ENCODE measurements at regions not wholly inside any gene's neighbourhood (a gene's known extent, or its start where the extent isn't known, plus 50 kb on each side); places are given as distances from the start of the nearest gene placed in this dataset.

DNA sequence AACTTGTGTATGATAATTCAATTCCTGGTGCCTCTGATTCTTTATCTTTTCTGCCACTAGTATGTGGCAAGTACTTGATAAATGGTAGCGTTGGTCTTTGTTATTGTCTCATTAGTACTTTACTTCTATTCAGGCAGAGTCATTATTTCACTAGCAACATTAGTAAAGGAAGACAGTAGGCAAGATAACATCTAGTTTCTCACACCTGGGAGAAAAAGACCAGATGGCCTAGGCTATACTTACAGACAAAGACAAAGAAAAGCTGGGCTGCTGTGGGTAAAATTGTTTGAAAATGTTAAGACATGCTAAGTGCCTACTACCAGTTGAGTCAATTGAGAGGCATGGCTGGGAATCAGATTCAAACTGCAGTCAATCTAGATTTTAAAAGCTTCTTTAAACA is 198.7 kb upstream of the CMC1 start:
- Histone ChIP-seq H3K4me1 (no peaks in the 10 kb centered on the region), H3K27ac (no peak overlapping the region)
- 58 to 71% (median 69%) methylated on average over 1 of the region's 1 CpG for WGBS, 3 donors

DNA sequence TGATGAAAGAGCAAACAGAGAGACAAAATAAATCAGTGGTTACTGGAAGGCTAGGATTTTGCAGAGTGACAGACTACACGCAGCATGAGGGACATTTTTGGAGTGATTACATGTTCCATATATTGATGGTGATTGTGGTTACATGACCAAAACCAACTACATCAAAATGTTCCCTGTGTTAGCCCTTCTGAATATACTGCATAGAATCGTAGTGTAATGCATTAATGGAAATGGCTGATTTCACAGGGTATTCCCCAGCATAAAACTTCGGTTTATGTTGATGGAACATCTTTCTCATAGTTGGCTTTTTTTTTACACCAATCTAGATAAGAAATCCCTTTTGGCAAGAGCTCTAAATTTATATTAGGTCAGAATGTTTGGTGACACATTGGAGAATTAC is 191.3 kb upstream of the CMC1 start:
- no peaks in the 10 kb centered on the region for H3K27me3 ChIP-seq (ENCODE audit: insufficient read depth in 3 of 3, low read length in 2 of 3)
- H3K9me3 ChIP-seq, result no peaks in the 10 kb centered on the region
- no peak for ATAC-seq
- H3K27ac ChIP-seq, result no peak overlapping the region
- no peaks in the 10 kb centered on the region for H3K36me3 ChIP-seq (ENCODE audit: insufficient read depth in 1 of 2, low read depth in 1 of 2)
- no peaks in the 10 kb centered on the region for H3K4me1 ChIP-seq
- TF ChIP-seq, protein P1, sequence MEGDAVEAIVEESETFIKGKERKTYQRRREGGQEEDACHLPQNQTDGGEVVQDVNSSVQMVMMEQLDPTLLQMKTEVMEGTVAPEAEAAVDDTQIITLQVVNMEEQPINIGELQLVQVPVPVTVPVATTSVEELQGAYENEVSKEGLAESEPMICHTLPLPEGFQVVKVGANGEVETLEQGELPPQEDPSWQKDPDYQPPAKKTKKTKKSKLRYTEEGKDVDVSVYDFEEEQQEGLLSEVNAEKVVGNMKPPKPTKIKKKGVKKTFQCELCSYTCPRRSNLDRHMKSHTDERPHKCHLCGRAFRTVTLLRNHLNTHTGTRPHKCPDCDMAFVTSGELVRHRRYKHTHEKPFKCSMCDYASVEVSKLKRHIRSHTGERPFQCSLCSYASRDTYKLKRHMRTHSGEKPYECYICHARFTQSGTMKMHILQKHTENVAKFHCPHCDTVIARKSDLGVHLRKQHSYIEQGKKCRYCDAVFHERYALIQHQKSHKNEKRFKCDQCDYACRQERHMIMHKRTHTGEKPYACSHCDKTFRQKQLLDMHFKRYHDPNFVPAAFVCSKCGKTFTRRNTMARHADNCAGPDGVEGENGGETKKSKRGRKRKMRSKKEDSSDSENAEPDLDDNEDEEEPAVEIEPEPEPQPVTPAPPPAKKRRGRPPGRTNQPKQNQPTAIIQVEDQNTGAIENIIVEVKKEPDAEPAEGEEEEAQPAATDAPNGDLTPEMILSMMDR (IDR thresholded peaks at IDR 0.05), result no peak
- 72 to 80% (median 79%) methylated on average over 3 of the region's 3 CpGs for WGBS, 3 donors
- DNase-seq, result no peak
- H3K4me3 ChIP-seq, result no peak overlapping the region
- intact Hi-C loops (cut with DNase I), result no loop called here

More for the DNA sequence above, 198.7 kb upstream of the CMC1 start:
- Histone ChIP-seq H3K36me3 (ENCODE audit: insufficient read depth in 1 of 2, low read depth in 1 of 2) (no peaks in the 10 kb centered on the region), H3K9me3 (no peaks in the 10 kb centered on the region), H3K4me3 (no peak overlapping the region), H3K27me3 (ENCODE audit: insufficient read depth in 3 of 3, low read length in 2 of 3) (no peaks in the 10 kb centered on the region)
- ATAC-seq, result no peak
- intact Hi-C loops (cut with DNase I), result no loop called here
- DNase-seq, result no peak
- TF ChIP-seq, protein P1 (IDR thresholded peaks at IDR 0.05), result no peak

DNA sequence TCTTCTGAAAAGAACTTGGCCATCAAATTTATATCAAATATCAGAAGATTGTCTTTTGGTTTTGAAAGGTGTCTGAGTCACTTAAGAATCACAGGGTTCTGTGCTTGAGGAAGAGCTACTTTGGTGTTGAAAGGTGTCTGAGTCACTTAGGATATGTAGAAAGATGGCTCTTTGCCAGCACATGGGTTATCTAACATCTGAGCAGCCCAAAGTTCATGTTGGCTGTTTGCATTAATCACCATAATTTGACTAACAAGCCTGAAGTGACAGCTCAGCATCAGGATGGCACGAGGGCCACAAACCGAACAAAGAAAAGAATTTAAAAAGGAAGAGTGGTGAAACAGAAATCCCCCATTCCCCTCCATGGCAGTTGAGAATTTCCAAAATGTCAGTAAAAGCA is 190.5 kb upstream of the CMC1 start:
- WGBS, 3 donors, result 80 to 85% (median 83%) methylated on average over 2 of the region's 2 CpGs
- H3K27ac ChIP-seq, result no peak overlapping the region
- DNase-seq, result no peak
- intact Hi-C loops (cut with DNase I), result no loop called here
- ATAC-seq, result no peak
- H3K36me3 ChIP-seq (ENCODE audit: insufficient read depth in 1 of 2, low read depth in 1 of 2), result no peaks in the 10 kb centered on the region
- no peak overlapping the region for H3K4me3 ChIP-seq
- H3K9me3 ChIP-seq, result no peaks in the 10 kb centered on the region
- no peaks in the 10 kb centered on the region for H3K27me3 ChIP-seq (ENCODE audit: insufficient read depth in 3 of 3, low read length in 2 of 3)
- no peaks in the 10 kb centered on the region for H3K4me1 ChIP-seq
- TF ChIP-seq, protein P1 (IDR thresholded peaks at IDR 0.05), result no peak

DNA sequence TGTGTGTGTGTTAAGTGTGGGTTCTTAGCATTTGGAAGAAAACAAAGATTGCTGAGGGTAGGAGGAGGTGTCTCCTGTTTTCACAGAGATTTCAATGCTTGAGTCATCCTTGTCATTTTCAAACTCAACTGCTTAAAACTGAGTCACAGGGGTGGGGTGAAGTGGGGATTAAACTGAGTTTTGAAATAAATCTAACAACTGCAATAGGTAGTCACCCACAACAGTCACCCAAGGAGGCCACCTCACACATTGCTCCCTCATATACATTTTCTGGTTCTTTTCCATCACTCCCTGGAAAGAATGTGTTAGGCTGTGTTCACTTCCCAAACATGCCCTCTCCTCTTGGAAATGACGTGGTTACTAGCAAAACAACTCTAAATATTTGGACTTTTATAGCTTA is 187.7 kb upstream of the CMC1 start:
- TF ChIP-seq, protein P1 (IDR thresholded peaks at IDR 0.05), result no peak
- Histone ChIP-seq H3K9me3 (no peaks in the 10 kb centered on the region), H3K4me3 (no peak overlapping the region), H3K36me3 (ENCODE audit: insufficient read depth in 1 of 2, low read depth in 1 of 2) (no peaks in the 10 kb centered on the region), H3K27ac (no peak overlapping the region), H3K27me3 (ENCODE audit: insufficient read depth in 3 of 3, low read length in 2 of 3) (no peaks in the 10 kb centered on the region), H3K4me1 (no peaks in the 10 kb centered on the region)
- intact Hi-C loops (cut with DNase I), result no loop called here
- no peak for ATAC-seq
- no peak for DNase-seq
- WGBS, 3 donors, result 11 to 36% (median 32%) methylated on average over 1 of the region's 1 CpG

DNA sequence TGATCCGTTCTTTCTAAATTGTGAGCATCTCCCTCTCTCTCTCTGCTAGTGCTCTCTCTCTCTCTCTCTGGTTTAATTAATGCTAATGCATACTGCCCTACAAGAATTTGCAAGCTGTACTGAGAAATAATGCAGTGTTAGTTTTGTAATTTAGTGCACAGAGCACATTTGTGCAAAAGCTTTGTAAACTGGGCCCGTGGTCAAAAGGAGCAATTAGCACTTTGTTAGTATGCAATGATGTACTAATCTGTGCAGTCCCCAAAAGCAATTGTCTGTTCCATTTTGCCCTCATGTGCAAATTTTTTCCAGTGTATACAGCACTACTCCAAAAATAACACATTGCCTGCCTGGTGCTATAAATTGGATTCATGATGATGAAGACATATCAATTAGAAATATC is 184.6 kb upstream of the CMC1 start:
- no peak for DNase-seq
- H3K27me3 ChIP-seq (ENCODE audit: insufficient read depth in 3 of 3, low read length in 2 of 3), result no peaks in the 10 kb centered on the region
- 57 to 70% (median 64%) methylated on average over 2 of the region's 2 CpGs for WGBS, 3 donors
- TF ChIP-seq, protein P1 (IDR thresholded peaks at IDR 0.05), result no peak
- no peaks in the 10 kb centered on the region for H3K36me3 ChIP-seq (ENCODE audit: insufficient read depth in 1 of 2, low read depth in 1 of 2)
- H3K4me3 ChIP-seq, result no peak overlapping the region
- no peak overlapping the region for H3K27ac ChIP-seq
- H3K9me3 ChIP-seq, result no peaks in the 10 kb centered on the region
- H3K4me1 ChIP-seq, result no peaks in the 10 kb centered on the region
- no peak for ATAC-seq
- intact Hi-C loops (cut with DNase I), result no loop called here
